NCI-H187 (cell line): ENCODE measurements at regions not wholly inside any gene's neighbourhood (a gene's known extent, or its start where the extent isn't known, plus 50 kb on each side); places are given as distances from the start of the nearest gene placed in this dataset.
"Not testable (repeated sequence)": the region's sequence is repeated elsewhere in the genome, so short reads cannot be mapped to it uniquely, and the experiment has no call there.

Source experiments
- DNase-seq, 2 experiments: peaks; one replicate each; lab custom pipeline; 2025; lab: John Stamatoyannopoulos, UW

- DNase-seq: no peak
These were observed 604.9 kb upstream of the CDH2 start for GRCh38 chr18:28781616-28782362.

DNA sequence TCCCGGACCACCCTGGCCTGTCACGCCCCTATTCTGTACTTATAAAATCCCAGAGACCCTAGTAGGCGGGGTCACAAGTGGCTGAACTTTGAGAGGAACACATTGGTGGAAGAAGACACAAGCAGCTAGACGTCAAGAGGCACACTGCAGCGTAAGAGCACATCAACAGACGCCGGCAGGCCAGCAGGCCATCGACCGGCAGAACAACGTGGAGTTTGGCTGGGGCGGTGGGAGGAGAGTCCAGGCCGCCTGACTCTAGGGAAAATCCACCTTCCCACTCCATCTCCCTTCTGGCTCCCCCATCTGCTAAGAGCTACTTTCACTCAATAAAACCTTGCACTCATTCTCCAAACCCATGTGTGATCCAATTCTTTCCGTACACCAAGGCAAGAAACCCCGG lies 601.8 kb upstream of the CDH2 start:
- no peak for DNase-seq

DNA sequence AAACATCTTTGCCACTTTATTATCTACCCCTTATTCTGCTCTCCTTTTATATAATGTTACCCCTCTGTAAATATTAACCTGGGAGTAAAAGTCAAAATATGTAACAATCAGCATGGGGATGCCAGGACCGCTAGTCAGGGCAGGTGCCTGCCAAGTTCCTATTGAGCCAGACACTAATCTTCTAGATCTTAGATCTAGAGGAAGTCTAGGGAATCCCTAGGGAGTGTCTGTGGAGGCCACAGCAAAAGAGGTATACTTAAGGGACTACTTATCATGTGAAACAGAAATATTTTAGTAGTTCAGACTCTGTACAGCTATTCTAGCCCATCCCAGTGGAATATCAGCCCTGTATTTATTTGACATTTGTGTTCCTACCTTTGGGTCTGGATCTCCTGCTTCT lies 600.8 kb upstream of the CDH2 start:
- no peak for DNase-seq

DNA sequence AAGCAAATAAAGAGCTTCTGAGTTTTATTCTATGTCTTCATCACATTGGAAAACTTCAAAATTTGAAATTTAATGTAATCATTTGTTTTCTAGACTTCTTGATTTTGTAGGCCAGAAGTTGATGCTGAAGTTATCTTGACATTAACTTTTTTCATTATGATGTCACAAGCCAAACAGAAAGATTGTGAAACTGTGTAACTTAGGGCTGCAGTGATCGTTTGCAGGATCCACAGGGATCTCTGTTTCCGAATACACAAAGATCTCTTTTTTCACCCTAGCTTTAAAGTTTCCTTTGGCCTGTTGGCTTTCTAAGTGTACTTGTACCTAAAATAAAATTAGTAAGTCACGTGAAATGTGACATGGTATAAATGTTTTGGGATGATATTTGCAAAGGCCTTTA lies 594.9 kb upstream of the CDH2 start:
- DNase-seq: no peak

DNA sequence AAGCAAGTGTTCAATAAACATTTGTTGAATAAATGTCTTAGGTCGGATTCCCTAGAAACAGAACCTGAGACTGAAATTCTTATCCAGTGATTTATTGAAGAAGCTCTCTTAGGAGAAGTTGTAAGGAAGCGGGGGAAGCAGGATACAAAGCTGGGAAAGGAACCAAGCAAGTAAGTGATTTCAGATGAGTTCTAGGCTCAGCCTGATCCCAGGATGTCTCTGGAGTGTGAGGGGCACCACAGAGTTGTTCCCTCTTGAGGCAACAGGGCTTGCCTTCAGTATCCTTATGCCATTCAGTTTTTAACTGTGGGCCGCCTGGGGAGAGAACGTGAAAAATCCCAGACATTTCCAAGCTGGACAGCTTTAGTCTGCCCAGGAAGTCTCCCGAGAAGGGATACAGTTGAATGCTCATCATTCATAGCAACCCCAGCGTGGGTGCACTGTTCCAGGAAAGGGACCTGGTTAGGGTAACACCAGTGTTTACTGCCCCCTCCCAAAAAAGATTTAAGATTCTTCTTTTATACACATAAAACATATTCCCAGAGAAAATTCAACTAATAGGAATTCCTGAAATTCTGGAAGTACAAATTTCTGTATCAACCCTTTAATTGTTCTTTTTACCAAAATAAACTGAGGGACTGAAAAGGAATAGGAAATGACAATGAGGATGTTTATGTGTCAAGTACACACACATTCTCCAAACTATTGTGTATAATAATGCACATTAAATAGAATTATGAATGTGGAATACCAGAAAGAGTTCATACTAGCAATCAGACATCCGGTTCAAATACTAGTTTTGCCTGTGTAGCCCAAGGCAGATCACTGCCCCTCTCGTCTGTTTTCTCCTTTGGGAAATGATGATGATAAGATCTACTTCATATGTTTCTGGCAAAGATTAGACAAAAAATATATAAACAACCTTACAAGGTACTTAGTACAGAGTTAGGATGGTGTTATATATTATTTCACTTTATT lies 592.1 kb upstream of the CDH2 start:
- no peak for DNase-seq

DNA sequence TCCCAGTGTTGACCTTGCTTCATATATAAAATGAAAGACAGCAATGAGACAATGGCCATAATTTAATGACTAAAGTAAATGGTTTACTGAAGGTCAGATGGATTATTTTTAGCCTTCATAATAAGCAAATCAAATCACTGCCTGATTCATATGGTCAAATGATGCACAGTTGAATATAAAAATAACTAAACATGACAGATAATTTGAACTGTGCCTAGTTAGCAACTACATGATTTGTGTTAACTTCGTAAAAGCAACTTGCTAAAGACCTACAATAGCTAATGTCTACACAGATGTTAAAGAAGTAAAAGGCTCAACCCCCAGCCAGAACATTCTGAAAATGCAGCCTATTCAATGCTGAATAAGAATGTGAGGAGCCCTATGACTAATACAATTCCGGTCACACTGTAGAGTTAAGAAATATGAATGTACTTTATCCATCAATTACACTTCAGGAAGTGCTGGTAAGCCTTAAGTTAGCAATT lies 590.8 kb upstream of the CDH2 start:
- DNase-seq: no peak

- DNase-seq: no peak
These were observed 590.3 kb upstream of the CDH2 start for GRCh38 chr18:28767201-28767600.

DNA sequence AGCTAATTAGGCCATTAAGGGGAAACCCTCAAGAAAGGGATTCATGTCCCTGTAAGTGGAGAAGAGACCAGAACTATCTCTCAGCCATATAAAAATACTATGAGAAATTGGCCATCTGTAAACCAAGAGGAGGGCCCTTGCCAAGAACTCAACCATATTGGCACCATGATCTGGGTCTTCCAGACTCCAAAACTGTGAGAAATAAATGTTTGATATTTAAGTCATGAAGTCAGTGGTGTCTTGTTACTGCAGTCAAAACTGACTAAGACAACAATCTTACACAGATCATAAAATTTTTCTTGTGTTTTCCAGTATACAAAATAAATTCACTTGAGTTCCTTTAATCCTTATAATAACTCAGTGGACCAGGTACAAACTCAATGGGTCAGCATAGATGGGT lies 589.8 kb upstream of the CDH2 start:
- DNase-seq: no peak

GRCh38 chr18:28766027-28766426 lies 589.1 kb upstream of the CDH2 start:
- DNase-seq: no peak

GRCh38 chr18:28760299-28760698 lies 583.4 kb upstream of the CDH2 start:
- no peak for DNase-seq

DNA sequence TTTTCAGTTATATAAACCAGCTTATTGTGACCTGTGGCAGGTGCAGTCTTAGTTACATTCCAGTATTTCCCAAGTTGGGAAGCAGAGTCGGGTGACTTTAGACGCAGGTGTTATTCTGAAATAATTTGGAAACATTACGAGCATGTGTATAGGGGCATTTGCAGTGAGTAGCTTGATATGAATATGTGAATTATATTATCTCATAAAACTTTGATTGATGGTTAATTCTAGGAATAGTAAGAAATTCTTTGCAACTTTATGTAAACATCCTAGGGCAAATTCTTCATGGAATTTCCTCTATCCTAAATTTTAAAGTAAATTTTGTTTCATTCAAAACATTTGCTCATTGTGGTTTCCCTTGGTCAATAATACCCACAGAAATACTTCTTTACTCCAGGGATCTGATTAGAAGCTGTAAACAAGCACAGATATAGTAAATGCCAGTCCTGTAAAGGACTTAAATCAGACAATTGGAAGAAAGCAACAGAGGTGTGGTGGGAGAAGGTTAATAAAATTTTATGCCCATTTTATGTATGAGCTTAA lies 580.6 kb upstream of the CDH2 start:
- DNase-seq: no peak

GRCh38 chr18:28743115-28743514 lies 566.2 kb upstream of the CDH2 start:
- no peak for DNase-seq

GRCh38 chr18:28740575-28740974 lies 563.6 kb upstream of the CDH2 start:
- no peak for DNase-seq

GRCh38 chr18:28736951-28737350 lies 560.0 kb upstream of the CDH2 start:
- no peak for DNase-seq

GRCh38 chr18:28736223-28736622 lies 559.3 kb upstream of the CDH2 start:
- DNase-seq: no peak

DNA sequence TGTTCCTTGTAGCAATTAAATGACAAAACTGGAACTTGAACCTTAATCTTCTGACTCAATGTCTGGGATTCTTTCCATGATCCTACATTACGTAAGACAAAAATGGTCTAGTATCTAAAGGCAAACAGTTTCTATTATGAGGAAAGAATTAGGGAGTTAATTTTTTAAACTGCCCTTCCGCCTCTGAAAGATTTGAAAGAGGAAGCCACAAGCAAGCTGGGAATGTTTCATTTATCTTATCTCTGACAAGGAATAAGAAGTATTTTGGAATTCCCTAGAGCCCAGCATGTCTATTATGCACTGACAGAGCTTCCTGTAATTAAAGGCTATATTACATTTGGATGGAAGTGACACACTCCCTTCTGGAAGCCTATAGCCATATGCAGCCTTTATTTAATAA lies 558.8 kb upstream of the CDH2 start:
- DNase-seq: no peak

GRCh38 chr18:28729321-28729720 lies 552.4 kb upstream of the CDH2 start:
- no peak for DNase-seq

GRCh38 chr18:28728891-28729290 lies 552.0 kb upstream of the CDH2 start:
- no peak for DNase-seq

GRCh38 chr18:28727189-28727588 lies 550.3 kb upstream of the CDH2 start:
- not testable (repeated sequence) for DNase-seq

- DNase-seq: no peak
These were observed 548.9 kb upstream of the CDH2 start for GRCh38 chr18:28725876-28726275.

DNA sequence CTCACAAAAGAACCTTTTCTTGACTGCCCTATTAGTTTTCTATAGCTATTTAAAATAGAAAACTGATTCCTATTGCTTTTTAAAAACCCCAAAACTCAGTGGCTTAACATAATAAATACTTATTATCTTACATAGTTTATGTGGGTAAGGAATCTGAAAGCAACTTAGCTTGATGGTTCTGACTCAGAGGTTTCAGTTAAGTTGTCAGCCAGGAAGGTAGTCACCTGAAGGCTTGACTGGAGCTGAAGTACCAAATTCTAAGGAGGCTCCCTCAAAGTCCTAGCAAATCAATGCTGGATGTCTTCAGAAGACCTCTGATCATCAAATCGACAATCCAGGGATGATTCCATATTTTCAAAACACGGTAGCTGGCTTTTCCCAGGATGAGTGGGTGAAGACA lies 546.6 kb upstream of the CDH2 start:
- DNase-seq: no peak

- DNase-seq: no peak
These were observed 541.8 kb upstream of the CDH2 start for GRCh38 chr18:28718696-28719095.

DNA sequence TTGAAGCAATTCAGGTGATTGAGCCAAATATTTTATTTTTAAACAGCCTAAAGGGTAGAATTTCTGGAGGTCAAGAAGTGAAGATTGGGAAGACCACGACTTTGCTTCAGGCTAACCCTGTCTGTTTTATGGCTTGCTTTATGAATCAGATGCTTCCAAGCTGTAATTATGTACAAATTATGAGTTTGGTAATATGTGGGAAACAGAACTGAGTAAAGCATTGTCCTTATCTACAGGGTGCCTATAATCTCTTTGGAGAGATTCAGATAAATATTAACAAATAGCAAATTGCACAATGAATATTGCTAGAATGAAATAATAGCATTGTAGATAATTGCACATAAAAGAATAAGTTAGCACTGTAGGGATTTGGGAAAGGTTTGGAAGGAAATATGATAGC lies 539.4 kb upstream of the CDH2 start:
- no peak for DNase-seq
